HEK293 (cell line): ENCODE measurements at regions not wholly inside any gene's neighbourhood (a gene's known extent, or its start where the extent isn't known, plus 50 kb on each side); places are given as distances from the start of the nearest gene placed in this dataset.

Source experiments
- CTCF ChIP-seq: fragments of 450-650 bp; formaldehyde crosslinking; IDR thresholded peaks from 2 replicates; pipeline ENCODE4 v1.5.1; 2016; ENCODE audit warnings: missing biosample characterization, missing genetic modification characterization
- ELK4 ChIP-seq: IDR thresholded peaks from 2 replicates; pipeline ENCODE4 v1.6.1; 2011; ENCODE audit warnings: mild to moderate bottlenecking, low read depth, low read length, borderline replicate concordance
- REPIN1 ChIP-seq: fragments of 450-650 bp; formaldehyde crosslinking; IDR thresholded peaks from 2 replicates; pipeline ENCODE4 v1.5.1; 2017; ENCODE audit warnings: missing biosample characterization, missing genetic modification characterization, low read depth
- REST ChIP-seq: fragments of 450-650 bp; formaldehyde crosslinking; IDR thresholded peaks from 2 replicates; pipeline ENCODE4 v1.5.1; 2016; ENCODE audit warnings: missing biosample characterization, missing genetic modification characterization
- ZBTB26 ChIP-seq: fragments of 450-650 bp; formaldehyde crosslinking; optimal IDR thresholded peaks from 2 replicates; pipeline ENCODE3; 2016; ENCODE audit warnings: missing biosample characterization, mild to moderate bottlenecking, missing genetic modification characterization
- ZBTB49 ChIP-seq: fragments of 450-650 bp; formaldehyde crosslinking; IDR thresholded peaks from 2 replicates; pipeline ENCODE4 v1.5.1; 2016; ENCODE audit warnings: missing biosample characterization, missing genetic modification characterization, low read depth
- ZNF133 ChIP-seq: fragments of 450-650 bp; formaldehyde crosslinking; IDR thresholded peaks from 2 replicates; pipeline ENCODE4 v1.5.1; 2016; ENCODE audit warnings: missing biosample characterization, missing genetic modification characterization
- ZNF202 ChIP-seq: fragments of 450-650 bp; formaldehyde crosslinking; IDR thresholded peaks from 2 replicates; pipeline ENCODE4 v1.5.1; 2016; ENCODE audit warnings: missing biosample characterization, missing genetic modification characterization, borderline replicate concordance
- ZNF302 ChIP-seq: fragments of 450-650 bp; formaldehyde crosslinking; IDR thresholded peaks from 2 replicates; pipeline ENCODE4 v1.5.1; 2016; ENCODE audit warnings: missing biosample characterization, missing genetic modification characterization, low read depth
- ZNF513 ChIP-seq: fragments of 450-650 bp; IDR thresholded peaks from 2 replicates; pipeline ENCODE4 v1.5.1; 2018; ENCODE audit warnings: missing biosample characterization, missing genetic modification characterization
- ZNF530 ChIP-seq: fragments of 450-650 bp; formaldehyde crosslinking; IDR thresholded peaks from 2 replicates; pipeline ENCODE4 v1.5.1; 2016; ENCODE audit warnings: low read depth, missing biosample characterization, missing genetic modification characterization
- ZNF580 ChIP-seq: fragments of 450-650 bp; formaldehyde crosslinking; IDR thresholded peaks from 2 replicates; pipeline ENCODE4 v1.5.1; 2016; ENCODE audit warnings: missing biosample characterization, missing genetic modification characterization
- ZSCAN16 ChIP-seq: fragments of 450-650 bp; formaldehyde crosslinking; IDR thresholded peaks from 2 replicates; pipeline ENCODE4 v1.5.1; 2016; ENCODE audit warnings: missing biosample characterization, missing genetic modification characterization

- no peak for TF ChIP-seq ELK4
- TF ChIP-seq CTCF (tag by site-specific recombination) = no peak
- TF ChIP-seq ZNF530 (tag by site-specific recombination) = no peak
- TF ChIP-seq ZNF513 (tag by site-specific recombination) = no peak
- TF ChIP-seq ZNF302 (tag by site-specific recombination) = no peak
- TF ChIP-seq REST (tag by site-specific recombination) = no peak
- TF ChIP-seq ZBTB26 (tag by site-specific recombination) = no peak
- no peak for TF ChIP-seq ZNF580 (tag by site-specific recombination)
- TF ChIP-seq ZBTB49 = no peak
- no peak for TF ChIP-seq ZNF202 (tag by site-specific recombination)
- no peak for TF ChIP-seq REPIN1
- no peak for TF ChIP-seq ZSCAN16
- no peak for TF ChIP-seq ZNF133
These were observed 1008.1 kb upstream of the TENM3 start for GRCh38 chr4:181234951-181235680.
